SU-DHL-6 (cell line): ENCODE measurements at regions not wholly inside any gene's neighbourhood (a gene's known extent, or its start where the extent isn't known, plus 50 kb on each side); places are given as distances from the start of the nearest gene placed in this dataset.

ENCODE experiments used
- CTCF ChIP-seq: fragments of 200-600 bp; sonication (generic); IDR thresholded peaks from one replicate; pipeline ENCODE4 v1.5.1; 2017; ENCODE audit warnings: antibody characterized with exemption, mild to moderate bottlenecking, low read length, moderate library complexity; ENCODE audit not compliant: insufficient read depth, poor library complexity, severe bottlenecking
- EZH2phosphoT487 ChIP-seq: fragments of 200-600 bp; sonication (generic), shearing (Covaris generic); conservative IDR thresholded peaks from 2 replicates; pipeline ENCODE4 v1.6.1; 2018; ENCODE audit warnings: mild to moderate bottlenecking, antibody characterized with exemption, low read length, moderate library complexity, mixed read lengths

- TF ChIP-seq CTCF (no peak), EZH2phosphoT487 (no peak)
Observed at GRCh38 chr5:33074548-33074947, 363.4 kb downstream of the NPR3 start.
